Astrocyte of the cerebellum (primary cell): ENCODE measurements at regions not wholly inside any gene's neighbourhood (a gene's known extent, or its start where the extent isn't known, plus 50 kb on each side); places are given as distances from the start of the nearest gene placed in this dataset.

Experiments used
- DNase-seq: peaks from one replicate; pipeline ENCODE4 v3.0.0-alpha.2; 2011; ENCODE audit warnings: low read depth
- H3K4me3 ChIP-seq: 2 replicates; pipeline ENCODE4 v1.5.1; 2011; ENCODE audit warnings: mild to moderate bottlenecking, low read depth, low read length, moderate library complexity
- CTCF ChIP-seq: IDR thresholded peaks from 2 replicates; pipeline ENCODE4 v1.5.1; 2012; ENCODE audit warnings: low read length, low read depth, moderate library complexity, mild to moderate bottlenecking; ENCODE audit errors: missing control alignments
- in situ Hi-C: cut with HindIII; loops from 2 replicates; pipeline ENCODE4 v1.10.0; 2017; ENCODE audit warnings: low sequenced_read_pairs

GRCh38 chr1:95368178-95368577 lies 134.2 kb downstream of the RWDD3 start:
- no peak for TF ChIP-seq CTCF
- no peak for DNase-seq
- in situ Hi-C loops, result no loop called here
- no peak overlapping the region for H3K4me3 ChIP-seq

GRCh38 chr1:95369985-95370690 lies 136.1 kb downstream of the RWDD3 start:
- no peak overlapping the region for H3K4me3 ChIP-seq
- no peak for DNase-seq
- in situ Hi-C loops, result no loop called here
- no peak for TF ChIP-seq CTCF

- H3K4me3 ChIP-seq, result no peak overlapping the region
- in situ Hi-C loops, result no loop called here
These were observed 136.9 kb downstream of the RWDD3 start for GRCh38 chr1:95370691-95371562.

GRCh38 chr1:95371666-95372282 lies 137.8 kb downstream of the RWDD3 start:
- TF ChIP-seq CTCF, result no peak
- no peak overlapping the region for H3K4me3 ChIP-seq
- in situ Hi-C loops, result no loop called here
- no peak for DNase-seq

More at GRCh38 chr1:95370691-95371562, 136.9 kb downstream of the RWDD3 start:
- no peak for TF ChIP-seq CTCF
- no peak for DNase-seq

- no peak for DNase-seq
- H3K4me3 ChIP-seq, result no peak overlapping the region
- in situ Hi-C loops, result no loop called here
- TF ChIP-seq CTCF, result no peak
These were observed 141.2 kb downstream of the RWDD3 start for GRCh38 chr1:95375174-95375573.

GRCh38 chr1:95380909-95381308 lies 146.9 kb downstream of the RWDD3 start:
- in situ Hi-C loops, result no loop called here
- DNase-seq, result no peak
- no peak overlapping the region for H3K4me3 ChIP-seq
- no peak for TF ChIP-seq CTCF
